ENCODE measurements at regions not wholly inside any gene's neighbourhood (a gene's known extent, or its start where the extent isn't known, plus 50 kb on each side); places are given as distances from the start of the nearest gene placed in this dataset.

DNA sequence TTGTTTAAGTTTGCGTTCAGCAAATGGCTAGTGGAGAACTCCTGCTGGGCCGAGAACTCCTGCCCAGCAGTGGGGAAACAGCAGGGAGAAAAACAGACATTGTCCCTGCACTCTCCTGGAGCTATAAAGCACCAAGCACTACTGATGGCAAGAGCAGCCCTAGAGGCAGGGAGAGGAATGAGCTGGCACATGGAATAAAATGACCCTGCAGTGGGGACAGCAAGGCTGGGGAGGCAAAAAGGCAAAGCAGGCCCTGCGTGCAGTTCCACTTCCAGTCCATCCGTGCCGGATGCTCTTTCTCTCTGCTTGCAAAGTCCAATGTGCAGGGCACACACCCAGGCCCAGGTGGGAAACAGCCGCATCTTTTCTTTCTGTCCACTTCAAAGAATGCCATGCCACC is 415.5 kb downstream of the LRATD1 start:
- DNase-seq: no peak

GRCh38 chr2:15049096-15049993 is 416.8 kb downstream of the LRATD1 start:
- DNase-seq: no peak

- DNase-seq: peak; percentile 49
These were observed 418.0 kb downstream of the LRATD1 start for GRCh38 chr2:15050483-15050882.

DNA sequence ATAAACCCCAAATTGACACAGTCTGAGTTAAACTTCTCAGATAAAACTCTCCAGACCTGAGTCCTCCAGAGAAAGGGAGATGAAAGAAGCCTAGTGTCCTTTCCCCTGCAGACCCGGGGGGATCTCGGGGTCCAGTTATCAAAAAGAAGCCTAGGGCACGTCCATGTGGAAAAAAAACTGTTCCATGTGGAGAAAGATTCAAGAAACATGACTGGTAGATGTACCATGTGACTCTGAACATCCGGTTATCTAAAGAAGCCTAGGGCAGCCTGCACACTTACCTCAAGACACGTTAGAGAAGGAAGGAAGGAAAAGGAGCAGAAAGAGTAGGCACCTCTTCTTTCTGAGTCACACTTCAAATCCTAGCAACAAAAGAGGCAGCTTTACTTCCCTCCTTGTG is 421.0 kb downstream of the LRATD1 start:
- no peak for DNase-seq

GRCh38 chr2:15058015-15058720 is 425.7 kb downstream of the LRATD1 start:
- DNase-seq: no peak

DNA sequence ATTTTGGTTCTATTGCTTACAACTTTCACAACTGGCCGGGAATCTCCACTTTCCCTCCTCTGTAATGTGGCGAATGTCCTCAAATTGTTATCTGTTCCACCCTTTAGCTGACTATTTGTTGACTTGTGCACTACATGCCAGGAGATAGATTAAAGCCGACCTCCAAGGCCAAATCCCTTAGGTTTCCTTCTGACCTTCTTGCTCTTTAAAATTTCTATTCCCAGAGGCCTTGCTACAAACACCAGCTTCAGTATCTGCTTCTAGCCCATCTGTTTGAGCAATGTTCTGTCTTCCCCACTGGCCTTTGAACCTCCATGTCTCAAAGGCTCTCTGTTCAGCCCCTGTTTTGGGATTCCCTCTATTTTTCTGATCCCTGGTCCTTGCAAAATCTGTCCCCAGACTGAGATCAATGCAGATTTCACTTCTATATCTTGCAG is 426.2 kb downstream of the LRATD1 start:
- DNase-seq: no peak

DNA sequence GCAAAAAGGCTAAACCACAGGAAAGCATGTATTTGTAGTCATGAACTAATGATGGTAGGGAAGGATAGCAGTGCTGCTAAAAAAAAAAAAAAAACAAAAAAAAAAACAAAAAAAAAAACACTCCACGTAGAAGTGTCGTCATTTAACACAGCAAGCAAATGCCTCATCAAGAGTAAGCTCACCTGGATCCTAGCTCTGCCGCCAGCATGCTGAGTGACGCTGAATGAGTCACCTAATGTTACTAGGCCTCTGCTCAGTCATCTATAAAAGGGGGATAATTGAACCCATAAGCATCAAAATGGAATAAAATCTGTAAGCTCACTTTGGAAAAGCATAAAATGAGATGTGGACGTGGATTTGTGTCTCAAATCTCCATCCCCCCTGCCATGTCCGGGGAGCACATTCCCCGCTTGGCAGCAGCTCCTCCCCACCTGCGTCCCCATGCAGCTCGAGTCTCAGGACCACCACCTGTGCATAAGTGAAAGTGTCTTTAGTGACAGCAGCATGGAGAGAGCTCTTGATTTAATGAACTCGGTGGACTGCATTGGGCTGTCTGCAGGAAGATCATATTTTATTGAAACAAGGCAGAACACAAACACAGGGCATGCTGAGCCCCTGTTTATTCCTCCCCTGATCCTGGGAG is 427.5 kb downstream of the LRATD1 start:
- DNase-seq: no peak

GRCh38 chr2:15061268-15061667 is 428.8 kb downstream of the LRATD1 start:
- no peak for DNase-seq

DNA sequence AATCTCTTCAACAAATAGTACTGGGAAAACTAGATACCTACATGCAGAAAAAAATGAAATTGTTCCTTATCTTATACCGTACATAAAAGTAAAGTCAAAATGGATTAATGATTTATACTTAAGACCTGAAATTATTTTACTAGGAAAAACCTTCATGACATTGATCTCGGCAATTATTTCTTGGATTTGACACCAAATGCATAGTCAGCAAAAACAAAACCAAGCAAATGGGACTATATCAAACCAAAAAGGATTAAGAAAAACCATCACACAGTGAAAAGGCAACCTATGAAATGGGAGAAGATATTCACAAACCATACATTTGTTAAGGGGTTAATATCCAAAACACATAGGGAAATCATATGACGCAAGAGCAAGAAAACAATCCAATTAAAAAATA is 433.6 kb downstream of the LRATD1 start:
- no peak for DNase-seq

GRCh38 chr2:15069149-15069548 is 436.6 kb downstream of the LRATD1 start:
- DNase-seq: peak; percentile 38

DNA sequence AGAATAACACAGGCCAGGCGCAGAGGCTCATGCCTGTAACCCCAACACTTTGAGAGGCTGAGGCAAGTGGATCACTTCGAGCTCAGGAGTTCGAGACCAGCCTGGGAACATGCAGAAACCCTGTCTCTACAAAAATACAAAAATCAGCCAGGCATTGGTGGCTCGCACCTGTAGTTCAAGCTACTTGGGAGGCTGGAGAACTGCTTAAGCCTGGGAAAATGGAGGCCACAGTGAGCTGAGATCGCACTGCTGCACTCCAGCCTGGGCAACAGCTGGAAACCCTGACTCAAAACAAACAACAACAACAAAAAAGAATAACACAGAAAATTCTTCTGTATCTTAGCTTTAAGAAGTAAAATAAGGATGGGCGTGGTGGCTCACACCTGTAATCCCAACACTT is 440.3 kb downstream of the LRATD1 start:
- no peak for DNase-seq

DNA sequence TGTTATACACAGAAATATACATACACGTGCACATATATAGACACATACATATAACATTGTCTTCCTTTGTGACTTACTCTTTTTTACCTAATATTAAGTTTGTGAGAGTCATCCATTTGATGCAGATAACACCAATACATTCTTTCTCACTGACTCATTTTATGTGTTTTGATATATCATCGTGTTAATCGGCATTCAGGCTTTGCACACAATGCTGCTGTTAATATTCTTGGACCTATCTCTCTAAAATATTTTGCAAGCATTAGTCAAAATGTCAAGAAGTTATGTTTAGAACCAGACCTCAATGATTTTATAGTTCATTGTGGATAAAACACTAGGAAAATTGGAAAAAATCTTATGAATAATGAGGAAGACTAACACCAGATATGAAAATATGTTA is 441.1 kb downstream of the LRATD1 start:
- DNase-seq: peak; percentile 21

DNA sequence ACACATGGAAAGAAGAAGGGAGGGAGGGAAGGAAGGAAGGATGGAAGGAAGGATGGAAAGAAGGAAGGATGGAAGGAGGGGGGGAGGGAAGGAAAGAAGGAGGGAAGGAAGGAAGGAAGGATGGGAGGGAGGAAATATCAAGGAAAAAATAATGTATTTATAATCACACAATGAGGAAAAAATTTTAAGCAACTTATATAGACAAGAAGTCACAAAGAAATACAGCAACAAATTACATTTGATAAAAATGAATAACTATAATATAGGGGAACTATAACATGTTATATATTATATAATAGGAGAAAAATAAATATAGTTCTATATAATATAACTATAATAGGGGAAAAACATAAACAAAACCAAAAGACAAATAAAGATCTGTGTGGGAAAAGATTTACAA is 441.8 kb downstream of the LRATD1 start:
- no peak for DNase-seq

DNA sequence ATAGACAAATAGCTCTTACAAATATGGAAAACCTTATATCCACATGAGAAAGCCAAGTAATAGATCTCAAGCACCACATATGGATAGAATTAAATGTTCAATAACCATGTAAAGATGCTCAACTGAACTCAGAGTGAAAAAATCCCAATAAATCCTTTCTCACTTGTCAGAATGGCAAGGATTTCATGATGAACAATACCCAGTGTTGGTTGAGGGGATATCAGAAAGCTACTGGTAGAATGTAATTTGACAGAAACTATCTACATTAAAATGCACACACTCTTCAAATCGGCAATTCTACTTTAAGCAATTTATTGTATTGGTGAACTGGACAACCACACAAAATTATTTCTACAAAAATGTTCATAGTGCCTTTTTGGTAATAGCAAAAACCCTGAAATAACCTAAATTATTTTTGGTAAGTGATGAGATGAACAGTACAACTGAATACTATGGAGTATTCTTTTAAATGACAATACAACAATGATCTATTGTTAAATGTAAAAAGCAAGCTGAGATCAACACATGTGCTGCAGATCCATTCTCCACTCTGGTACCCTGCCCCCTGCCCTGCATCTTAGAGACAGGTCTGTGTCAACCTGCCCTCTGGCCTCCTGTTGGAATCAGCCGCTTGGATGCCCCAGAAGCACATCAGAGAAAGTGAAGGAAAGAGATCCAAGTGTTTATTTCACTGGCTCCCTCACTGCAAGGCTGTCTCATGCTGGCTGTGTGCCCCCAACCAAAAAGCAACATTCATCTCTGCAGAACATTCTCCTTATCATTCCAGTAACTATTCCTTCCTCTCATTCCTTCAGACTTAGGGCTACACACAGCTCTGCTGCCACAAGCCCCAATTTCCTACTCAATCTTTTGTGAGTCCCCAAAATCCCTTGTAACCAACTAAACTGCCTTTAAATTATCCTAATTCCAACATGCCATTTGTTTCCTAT is 442.5 kb downstream of the LRATD1 start:
- no peak for DNase-seq

DNA sequence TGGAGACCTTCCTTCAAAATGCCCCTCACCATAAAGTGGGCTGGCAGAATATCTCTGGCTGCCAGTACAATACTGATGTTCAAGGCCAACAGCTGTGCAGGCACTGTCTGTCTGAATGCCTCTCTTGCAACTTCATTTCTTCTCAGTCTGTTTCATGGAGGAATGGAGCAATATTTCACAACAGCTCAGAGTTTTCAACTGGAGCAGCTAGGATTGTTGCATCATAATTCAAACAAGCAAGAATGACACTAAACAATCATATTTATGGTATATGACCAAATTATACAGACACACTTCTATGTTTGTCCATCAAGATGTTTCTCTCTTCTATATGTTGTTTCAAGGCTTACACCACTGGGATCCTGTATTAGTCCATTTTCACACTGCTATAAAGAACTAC is 444.2 kb downstream of the LRATD1 start:
- DNase-seq: no peak

DNA sequence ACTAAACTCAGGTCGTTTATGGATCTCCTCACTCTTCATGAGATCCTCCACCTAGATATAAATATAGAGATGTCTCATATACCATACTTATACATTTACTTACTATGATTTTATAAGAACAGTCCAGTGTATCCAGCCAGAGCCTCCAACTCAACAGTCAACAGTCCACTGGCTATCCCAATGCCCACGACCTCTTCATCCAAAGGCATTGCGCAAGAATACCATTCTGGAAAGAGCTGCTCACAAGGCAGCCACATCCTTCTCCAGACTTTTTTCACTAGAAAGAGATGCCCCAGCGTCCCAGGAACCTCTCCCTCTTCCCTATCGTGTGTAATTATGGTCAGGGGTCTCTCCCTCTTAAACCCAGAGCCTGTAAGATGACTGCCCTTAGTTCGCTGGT is 448.8 kb downstream of the LRATD1 start:
- DNase-seq: no peak

DNA sequence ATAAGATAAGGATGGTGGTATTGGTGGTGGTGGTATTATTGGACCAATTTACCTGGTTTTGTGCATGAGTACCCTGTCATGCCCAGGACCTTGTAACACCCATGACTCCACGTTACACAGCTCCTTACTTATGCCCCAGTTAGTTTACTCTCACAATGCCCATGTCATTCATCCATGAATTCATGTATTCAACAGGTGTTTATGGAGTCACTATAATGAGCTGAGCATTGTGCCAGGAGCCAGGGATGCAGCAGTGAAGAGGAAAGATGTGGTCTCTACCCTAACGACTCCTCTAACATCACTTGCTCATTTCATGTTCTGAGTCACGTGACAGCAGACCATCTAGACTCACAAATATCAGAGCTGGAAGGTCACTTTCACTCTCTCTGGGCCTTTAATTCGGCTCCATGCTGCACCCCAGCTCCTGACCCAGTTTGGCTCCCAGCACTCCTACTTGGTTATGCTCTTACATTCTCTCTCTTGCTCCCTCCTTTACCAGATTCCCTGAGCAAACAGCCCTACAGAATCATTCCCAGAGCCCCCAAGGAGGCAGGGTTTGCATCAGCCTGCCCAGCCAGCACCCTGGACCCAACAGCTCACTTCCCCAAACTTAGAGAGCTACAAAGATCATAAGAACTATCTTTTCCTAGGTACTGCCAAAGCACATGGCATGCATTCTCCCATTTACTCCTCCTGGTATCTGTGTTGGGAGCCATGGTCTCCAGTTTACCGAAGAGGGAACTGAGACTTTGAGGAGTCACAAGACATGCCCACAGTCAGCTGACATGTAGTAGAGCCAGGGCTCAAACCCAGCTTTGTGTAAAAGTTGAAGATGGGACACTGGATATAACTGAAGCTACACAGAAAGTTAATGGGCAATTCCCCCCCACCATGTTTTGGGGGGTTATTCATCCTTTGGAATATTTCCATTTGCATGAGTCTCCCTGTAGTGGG is 449.9 kb downstream of the LRATD1 start:
- DNase-seq: no peak

GRCh38 chr2:15084826-15085489 is 452.4 kb downstream of the LRATD1 start:
- DNase-seq: no peak

DNA sequence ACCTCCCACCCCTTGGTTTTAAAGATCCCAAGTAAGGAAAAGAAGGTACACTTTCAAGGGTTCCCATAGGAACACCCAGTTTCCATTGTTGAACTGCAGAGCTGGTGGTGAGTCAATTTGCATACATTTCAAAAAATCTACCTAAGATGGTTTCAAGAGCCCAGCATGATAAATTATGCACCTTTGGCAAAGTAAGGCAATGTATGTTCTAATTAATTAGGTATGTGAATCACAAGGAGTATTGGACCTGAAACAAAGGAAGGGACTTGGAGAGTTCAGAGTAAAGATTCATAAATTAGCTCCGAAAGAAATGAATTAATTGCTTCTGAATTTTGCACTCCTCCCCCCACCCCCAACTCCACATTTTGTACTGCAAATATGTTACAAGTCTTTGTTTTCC is 459.7 kb downstream of the LRATD1 start:
- peak; percentile 29 for DNase-seq

DNA sequence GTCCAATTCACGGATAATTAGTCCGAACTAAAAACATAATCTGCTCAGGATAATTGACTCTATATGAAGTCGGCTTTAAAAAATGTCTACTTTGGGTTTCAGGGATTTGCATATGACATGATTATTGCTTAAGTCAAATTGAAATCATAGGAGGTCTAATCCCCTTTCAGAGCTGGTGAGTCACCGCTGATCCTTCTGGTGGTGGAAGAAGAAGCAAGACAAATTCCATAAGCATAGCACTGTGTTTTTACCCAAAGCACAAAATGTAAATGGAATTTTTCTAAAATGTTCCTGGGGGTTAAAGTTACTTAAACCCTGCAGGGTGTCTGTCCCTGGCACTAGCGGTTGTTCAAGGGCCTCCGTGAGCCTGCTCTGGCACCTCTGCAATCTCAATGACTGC is 460.2 kb downstream of the LRATD1 start:
- DNase-seq: peak; percentile 89

GRCh38 chr2:15094161-15094560 is 461.6 kb downstream of the LRATD1 start:
- DNase-seq: no peak
